ENCODE measurements at regions not wholly inside any gene's neighbourhood (a gene's known extent, or its start where the extent isn't known, plus 50 kb on each side); places are given as distances from the start of the nearest gene placed in this dataset.

- no peak overlapping the region for H3K9ac ChIP-seq (ENCODE audit: extremely low read depth, insufficient read length, low read length)
- H4K8ac ChIP-seq (replicated peaks; ENCODE audit: insufficient read length, low read depth, low read length), result no peak overlapping the region
- H3K27me3 ChIP-seq (ENCODE audit: insufficient read depth, low read length), result no peaks in the 10 kb centered on the region
- H4K91ac ChIP-seq (ENCODE audit: insufficient read length, low read depth, low read length), result no peak overlapping the region
- no peaks in the 10 kb centered on the region for H3K79me2 ChIP-seq (ENCODE audit: insufficient read depth, low read length)
- H4K20me1 ChIP-seq (ENCODE audit: control insufficient read depth, insufficient read depth, insufficient read length), result no peaks in the 10 kb centered on the region
- H2AFZ ChIP-seq (ENCODE audit: low read length), result no peak overlapping the region
- H3T11ph ChIP-seq (ENCODE audit: low read length), result no peak overlapping the region
- Mint-ChIP-seq H3K9me3 (no peaks in the 10 kb centered on the region), H3K36me3 (ENCODE audit: insufficient read depth in 1 of 3, low read depth in 3 of 3) (peaks cover 7 to 25% (median 19%) of the 10 kb centered on the region in 3 experiments; a peak in 6 of 7 replicates), H3K27ac (peak overlapping the region in 2 of 3 experiments; percentile 61 to 80; a peak in 3 of 7 replicates), H3K4me3 (no peak overlapping the region), H3K27me3 (ENCODE audit: low read depth) (no peaks in the 10 kb centered on the region; the same call in 1 of the 2 replicates), H3K4me1 (peaks cover 8 to 13% of the 10 kb centered on the region in 2 experiments)
- no peak overlapping the region for H3K23ac ChIP-seq (ENCODE audit: insufficient read length, low read depth, low read length)
- no peak overlapping the region for H3K4ac ChIP-seq (ENCODE audit: low read depth, low read length)
- no peak overlapping the region for H3K27ac ChIP-seq (ENCODE audit: insufficient read length, low read depth, low read length)
- no peaks in the 10 kb centered on the region for H3K9me3 ChIP-seq (ENCODE audit: control insufficient read depth, low read depth, low read length)
- DNase-seq, result no peak
- H3K4me2 ChIP-seq (ENCODE audit: insufficient read depth, insufficient read length, low read length), result no peak overlapping the region
- H2BK20ac ChIP-seq (ENCODE audit: low read depth, low read length, poor library complexity, severe bottlenecking), result no peak overlapping the region
- H3K14ac ChIP-seq (ENCODE audit: insufficient read depth, low read length), result no peak overlapping the region; the same call in 1 of the 2 replicates
- no peak overlapping the region for H2BK120ac ChIP-seq (ENCODE audit: low read depth, low read length, poor library complexity, severe bottlenecking)
- no CpG with 5 or more reads among the region's 32 CpGs for WGBS (ENCODE audit: extremely low coverage, insufficient read length, low lambda C conversion rate)
- H4K5ac ChIP-seq (ENCODE audit: insufficient read length, low read depth, low read length), result no peak overlapping the region
- no peak overlapping the region for H2BK12ac ChIP-seq (ENCODE audit: insufficient read length, low read depth, low read length)
- no peaks in the 10 kb centered on the region for H3K79me1 ChIP-seq (ENCODE audit: insufficient read depth, low read depth, low read length, poor library complexity, severe bottlenecking)
- H3K4me1 ChIP-seq (ENCODE audit: insufficient read depth, low read length), result no peaks in the 10 kb centered on the region
- H3K18ac ChIP-seq (ENCODE audit: insufficient read length, low read depth, low read length), result no peak overlapping the region
- no peak overlapping the region for H3K56ac ChIP-seq (ENCODE audit: insufficient read length, low read depth, low read length)
- no peak overlapping the region for H2BK15ac ChIP-seq (ENCODE audit: low read depth, low read length)
- H2BK5ac ChIP-seq (ENCODE audit: insufficient read length, low read length), result no peak overlapping the region
- TF ChIP-seq CTCF (conservative IDR thresholded peaks at IDR 0.05), result no peak
- no peaks in the 10 kb centered on the region for H3K23me2 ChIP-seq (ENCODE audit: insufficient read length, low read depth, low read length, poor library complexity, severe bottlenecking)
- no peak overlapping the region for H2AK5ac ChIP-seq (ENCODE audit: insufficient read length, low read length)
Measured at GRCh38 chr12:124385219-124385969, 90.5 kb downstream of the RFLNA start.

Data from H9 (cell line).